PFSK-1 (cell line): ENCODE measurements at regions not wholly inside any gene's neighbourhood (a gene's known extent, or its start where the extent isn't known, plus 50 kb on each side); places are given as distances from the start of the nearest gene placed in this dataset.

Experiments used
- POLR2AphosphoS5 ChIP-seq: IDR thresholded peaks from 2 replicates; pipeline ENCODE4 v1.6.1; 2012; ENCODE audit warnings: low read depth, mild to moderate bottlenecking, control low read depth, low read length, moderate library complexity
- REST ChIP-seq, 2 experiments: IDR thresholded peaks; 2 replicates each; pipeline versions ENCODE4 v1.6.1 to v1.8.0; 2011 to 2012; ENCODE audit warnings: low read depth in 2 of 2, low read length in 2 of 2, control low read depth in 1 of 2, inconsistent platforms in 1 of 2, mild to moderate bottlenecking in 1 of 2, moderate library complexity in 1 of 2; ENCODE audit not compliant: insufficient read depth in 1 of 2
- SIN3A ChIP-seq: IDR thresholded peaks from 2 replicates; pipeline ENCODE4 v1.6.1; 2012; ENCODE audit warnings: mild to moderate bottlenecking, low read length, moderate library complexity, borderline replicate concordance; ENCODE audit not compliant: insufficient read depth
- TAF1 ChIP-seq: IDR thresholded peaks from 2 replicates; pipeline ENCODE4 v1.6.1; 2012; ENCODE audit warnings: low read length, control low read depth, borderline replicate concordance; ENCODE audit not compliant: insufficient read depth

GRCh38 chr7:142606081-142606480, 143.2 kb upstream of the PRSS1 start:
- TF ChIP-seq POLR2AphosphoS5 (no peak), TAF1 (no peak), SIN3A (no peak), REST (IDR thresholded peaks at IDR 0.05; ENCODE audit: insufficient read depth in 1 of 2, low read depth in 2 of 2, low read length in 2 of 2) (no peak)
